ENCODE measurements at regions not wholly inside any gene's neighbourhood (a gene's known extent, or its start where the extent isn't known, plus 50 kb on each side); places are given as distances from the start of the nearest gene placed in this dataset.
"Not testable (repeated sequence)": the region's sequence is repeated elsewhere in the genome, so short reads cannot be mapped to it uniquely, and the experiment has no call there.

DNA sequence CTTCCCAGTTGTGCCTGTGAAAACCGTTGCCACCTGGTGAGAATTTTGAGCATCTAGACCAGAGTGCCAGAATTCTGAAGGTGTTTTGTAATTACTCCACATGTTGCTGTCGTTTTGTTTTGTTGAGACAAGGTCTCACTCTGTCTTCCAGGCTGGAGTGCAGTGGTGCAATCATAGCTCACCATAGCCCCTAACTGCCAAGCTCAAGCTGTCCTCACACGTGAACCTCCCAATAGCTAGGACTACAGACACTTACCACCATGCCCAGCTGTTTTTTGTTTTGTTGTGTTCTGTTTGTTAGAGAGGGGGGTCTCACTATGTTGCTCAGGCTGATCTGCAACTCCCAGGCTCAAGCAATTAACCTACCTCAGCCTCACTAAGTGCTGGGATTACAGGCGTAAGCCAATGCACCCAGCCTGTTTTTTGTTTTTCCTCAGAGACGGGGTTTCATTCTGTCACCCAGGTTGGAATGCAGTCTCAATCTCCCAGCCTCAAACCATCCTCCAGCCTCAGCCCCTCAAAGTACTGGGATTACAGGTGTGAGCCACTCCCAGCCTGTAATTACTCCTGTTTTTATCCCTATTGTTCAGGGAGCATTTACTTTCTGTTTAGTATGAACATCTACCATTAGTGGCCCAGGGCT is 121.1 kb upstream of the DMRT1 start:
- DNase-seq, result no peak

DNA sequence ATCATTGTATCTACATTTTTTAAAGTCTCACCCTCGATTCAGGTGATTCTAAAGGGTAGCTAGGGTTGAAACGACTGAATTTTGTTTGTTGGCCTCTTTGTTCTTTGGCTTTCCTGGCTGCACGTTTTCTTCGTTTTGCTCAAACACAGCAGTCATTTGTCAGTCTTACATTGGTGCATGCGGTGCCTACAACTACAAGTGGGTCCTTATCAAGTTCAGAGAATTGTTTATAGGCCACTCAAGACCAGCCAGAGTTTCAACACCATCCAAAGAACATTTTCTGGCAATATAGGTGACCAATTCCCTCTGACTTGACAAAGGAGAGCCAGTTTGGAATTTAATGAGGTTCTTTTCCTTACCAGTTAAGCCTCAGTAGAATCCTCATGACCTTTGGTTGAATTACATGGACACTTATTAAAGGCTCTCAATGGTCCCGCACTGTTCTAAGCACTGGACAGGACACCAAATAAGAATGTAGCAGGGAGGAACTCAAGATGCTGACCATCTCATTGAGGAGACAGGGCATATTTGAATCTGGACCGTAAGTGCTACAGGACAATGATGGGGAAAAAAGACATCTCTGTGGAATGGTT is 119.0 kb upstream of the DMRT1 start:
- DNase-seq, result no peak

DNA sequence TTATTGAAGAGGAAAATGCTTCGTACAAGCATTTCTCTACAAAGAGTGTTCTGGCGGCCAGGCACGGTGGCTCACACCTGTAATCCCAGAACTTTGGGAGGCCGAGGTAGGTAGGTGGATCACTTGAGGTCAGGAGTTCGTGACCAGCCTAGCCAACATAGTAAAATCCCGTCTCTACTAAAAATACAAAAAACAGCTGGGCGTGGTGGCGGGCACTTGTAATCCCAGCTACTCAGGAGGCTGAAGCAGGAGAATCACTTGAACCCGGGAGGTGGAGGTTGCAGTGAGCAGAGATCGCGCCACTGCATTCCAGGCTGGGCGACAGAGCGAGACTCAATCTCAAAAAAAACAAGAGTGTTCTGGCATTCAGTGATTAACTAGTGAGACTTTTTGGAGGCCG is 117.0 kb upstream of the DMRT1 start:
- DNase-seq, result not testable (repeated sequence)

DNA sequence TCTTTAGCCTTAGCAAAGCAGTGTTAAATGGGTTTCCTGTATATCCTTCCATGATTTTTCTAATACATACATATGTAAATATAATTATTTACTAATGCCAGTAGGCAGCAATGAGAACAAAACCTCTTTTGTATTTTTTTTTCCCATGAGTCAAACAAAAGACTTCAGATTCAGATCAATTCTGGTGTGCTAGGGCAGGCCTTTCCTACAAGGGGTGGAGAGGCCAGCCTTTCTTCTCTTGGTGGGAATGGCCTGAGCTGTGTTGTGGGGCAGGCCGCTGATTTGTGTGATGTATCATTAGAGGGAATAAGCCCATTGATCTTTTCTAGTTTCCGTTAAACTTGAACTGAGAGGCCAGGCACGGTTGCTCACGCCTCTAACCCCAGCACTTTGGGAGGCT is 115.5 kb upstream of the DMRT1 start:
- DNase-seq, result no peak

DNA sequence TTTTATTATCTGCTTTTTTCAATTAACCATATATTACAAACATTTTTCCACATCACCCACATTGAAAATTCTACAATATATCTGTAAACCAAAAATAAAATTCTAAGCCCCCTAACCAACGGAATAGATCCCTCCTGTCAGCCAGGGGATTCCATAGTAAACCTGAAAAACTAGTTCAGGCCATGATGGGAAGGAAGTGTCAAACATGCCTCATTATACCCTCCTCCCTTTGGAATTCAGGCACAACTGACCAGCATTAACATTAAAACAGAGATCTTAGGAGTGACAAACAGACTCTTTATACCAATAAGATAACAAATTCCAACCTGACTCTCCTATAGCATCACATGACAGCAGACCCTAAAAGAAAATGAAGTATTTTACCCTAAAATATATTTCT is 113.7 kb upstream of the DMRT1 start:
- no peak for DNase-seq

DNA sequence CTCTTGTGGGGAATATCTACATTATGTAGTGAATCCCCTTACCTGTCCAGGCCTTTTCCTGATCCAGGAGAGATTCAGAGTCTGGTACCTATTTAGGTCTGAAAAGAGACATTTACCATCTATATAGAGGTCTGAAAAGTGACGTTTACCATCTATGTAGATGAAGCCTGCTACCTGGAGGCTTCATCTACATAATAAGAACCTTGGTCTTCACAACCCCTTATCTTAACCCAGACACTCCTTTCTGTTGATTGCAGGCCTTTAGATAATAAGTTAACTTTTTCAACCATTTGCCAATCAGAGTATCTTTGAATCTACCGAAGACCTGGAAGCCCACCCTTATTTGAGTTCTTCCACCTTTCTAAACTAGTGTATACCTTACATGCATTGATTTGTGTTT is 113.0 kb upstream of the DMRT1 start:
- no peak for DNase-seq

DNA sequence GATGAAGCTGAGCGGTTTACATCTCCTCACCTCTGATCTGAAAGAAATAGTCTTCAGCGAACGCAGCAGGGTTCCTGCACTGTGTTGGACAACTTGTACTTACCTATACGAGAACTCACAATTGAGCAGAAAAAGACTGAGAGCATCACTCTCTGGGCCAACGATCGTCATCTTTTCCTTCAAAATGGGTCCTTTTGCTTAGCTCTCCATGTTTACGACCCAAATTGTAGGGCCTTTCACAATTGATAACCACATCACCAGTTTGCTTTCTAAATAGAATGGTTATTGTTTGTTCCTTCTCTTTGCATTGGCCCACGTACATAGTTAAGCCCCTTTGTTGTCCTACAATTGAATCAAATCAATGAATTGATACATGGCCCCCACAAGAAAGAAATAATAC is 110.0 kb upstream of the DMRT1 start:
- DNase-seq, result no peak

DNA sequence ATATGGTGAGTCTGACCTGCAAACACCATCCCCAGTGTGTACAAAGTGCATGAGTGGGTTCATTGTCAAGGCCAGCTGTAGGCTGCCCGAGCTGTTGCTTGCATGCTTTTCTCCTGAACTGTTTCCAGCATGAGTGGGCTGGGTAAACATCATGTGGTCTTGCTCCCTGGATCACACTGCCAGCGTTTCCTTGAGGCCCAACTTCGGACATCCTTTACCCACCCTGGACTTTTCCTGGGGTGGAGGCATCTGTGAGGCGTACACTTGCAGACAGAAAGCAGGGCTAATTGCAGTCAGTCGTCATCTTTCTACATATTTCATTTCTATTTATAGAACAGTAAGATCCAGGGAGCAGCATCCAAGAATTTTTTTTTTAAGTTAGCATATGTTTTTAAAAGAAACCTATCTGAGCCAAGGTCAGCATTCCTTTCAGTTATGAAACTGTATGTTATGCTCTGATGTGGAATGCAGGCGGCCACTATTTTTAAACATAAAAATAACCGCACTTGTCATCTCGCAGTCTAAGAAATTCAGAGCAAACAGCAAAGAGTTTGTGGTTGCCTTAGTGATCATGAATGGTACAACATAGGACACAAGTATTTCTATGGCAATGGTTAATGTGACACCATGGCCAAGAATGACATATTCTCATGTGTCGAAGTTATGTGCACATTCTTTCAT is 106.5 kb upstream of the DMRT1 start:
- no peak for DNase-seq

DNA sequence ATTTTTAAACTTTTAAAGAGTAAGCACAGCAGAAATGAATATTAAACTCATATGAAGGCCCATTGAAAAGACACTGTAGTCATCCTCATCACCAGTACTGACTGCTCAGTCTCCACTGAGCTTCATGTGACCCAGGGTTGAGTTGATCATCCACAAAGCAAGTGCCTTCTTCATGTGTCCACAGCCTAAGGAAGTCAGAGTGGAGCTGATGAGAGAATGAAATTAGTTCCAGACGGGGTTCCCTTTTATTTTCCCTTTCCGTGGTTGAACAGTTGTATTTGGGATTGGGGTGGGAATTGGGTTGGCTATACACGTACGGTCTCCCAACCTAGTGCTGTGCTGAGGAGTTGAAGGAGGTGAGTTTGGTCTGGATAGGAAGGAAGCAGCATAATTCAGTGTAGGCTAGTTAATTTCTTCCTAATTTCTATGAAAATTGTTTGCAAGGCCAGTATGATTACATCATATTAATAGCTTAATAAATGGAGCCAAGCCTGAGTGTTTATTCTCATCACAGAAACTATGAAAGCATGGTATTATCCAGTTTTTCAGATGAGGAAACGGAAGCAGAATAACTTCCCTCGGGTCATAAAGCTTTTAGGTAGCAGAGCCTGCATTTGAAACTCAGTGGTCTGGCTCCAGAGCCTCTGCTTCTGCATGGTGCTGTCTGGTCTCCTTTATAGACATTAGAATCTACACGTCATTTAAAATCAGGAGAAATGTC is 103.9 kb upstream of the DMRT1 start:
- no peak for DNase-seq

DNA sequence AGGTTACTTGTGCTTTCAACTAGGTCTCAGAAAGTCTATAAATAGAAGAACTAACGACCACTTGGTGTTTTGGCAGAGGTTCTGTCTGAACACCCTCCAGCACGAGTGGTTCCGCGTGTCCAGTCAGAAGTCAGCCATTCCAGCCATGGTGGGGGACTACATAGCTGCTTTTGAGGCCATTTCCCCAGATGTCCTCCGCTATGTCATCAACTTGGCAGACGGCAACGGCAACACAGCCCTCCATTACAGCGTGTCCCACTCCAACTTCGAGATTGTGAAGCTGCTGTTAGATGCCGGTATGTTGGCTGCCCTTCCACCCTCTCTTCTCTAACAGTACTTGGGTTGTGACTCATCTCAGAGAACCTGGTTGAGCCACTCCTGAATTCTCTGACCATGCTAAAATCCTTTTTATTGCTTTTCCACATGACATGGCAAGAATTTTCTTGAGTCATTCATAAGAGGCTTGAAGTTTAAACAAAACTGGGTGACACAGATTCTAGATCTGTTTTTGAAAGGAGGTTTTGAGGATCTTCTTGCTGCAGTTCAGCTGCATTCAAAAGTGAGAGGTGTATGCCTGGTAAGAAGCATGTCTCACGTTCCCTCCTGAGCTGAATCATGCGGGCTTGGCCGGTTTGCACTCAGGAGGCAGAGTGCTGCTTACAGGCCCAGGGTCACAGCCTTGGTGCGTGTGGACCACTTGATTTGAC is 103.1 kb upstream of the DMRT1 start:
- no peak for DNase-seq

DNA sequence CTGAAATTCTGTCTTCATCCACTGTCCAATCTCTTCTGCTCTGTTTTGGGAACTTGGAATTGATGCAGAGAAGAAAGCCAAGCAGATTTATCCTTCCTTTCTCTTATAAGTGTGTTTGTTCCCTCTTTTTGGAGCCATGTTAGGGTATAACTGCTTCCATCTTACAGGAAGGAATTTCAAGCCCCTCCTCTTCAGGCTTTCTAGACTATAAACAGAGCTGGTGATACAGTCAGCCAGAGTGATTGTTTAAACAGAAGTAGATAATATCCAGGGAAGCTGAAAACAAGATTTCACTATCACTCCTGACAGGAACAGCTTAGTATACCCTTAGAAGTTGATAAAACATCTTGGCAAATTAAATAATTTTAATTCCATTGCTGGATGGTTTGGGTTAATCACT is 102.1 kb upstream of the DMRT1 start:
- no peak for DNase-seq

DNA sequence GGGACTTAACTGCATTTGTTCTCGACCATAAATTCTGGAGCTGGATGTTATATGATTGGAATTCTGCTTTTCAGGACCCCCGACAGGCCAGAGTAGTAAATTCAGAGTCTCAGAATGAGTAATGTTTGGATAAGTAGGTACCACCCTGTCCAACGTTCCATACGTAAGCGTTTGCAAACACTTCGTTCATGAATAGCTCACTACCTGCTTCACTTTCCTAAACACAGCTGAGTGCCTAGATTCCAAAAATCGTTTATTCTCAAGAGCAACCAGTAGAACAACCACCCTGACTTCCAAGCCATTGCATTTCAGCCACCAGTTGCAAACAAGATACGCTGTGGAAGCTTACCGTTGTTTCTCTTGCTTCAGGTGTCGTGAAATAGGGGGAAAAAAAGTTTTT is 101.3 kb upstream of the DMRT1 start:
- no peak for DNase-seq

DNA sequence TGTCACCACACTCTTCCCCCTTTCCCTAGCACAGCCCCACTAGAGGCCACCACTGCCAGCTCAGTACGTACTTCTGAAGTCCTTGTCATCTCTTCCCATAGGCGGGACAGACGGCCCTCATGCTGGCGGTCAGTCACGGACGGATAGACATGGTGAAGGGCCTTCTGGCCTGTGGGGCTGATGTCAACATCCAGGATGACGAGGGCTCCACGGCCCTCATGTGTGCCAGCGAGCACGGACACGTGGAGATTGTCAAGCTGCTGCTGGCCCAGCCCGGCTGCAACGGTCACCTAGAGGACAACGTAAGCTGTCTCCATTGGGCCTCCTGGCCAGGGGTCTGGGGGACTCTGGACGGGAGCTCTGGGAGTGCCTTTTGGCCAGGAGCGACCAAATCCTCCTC is 99.4 kb upstream of the DMRT1 start:
- no peak for DNase-seq

DNA sequence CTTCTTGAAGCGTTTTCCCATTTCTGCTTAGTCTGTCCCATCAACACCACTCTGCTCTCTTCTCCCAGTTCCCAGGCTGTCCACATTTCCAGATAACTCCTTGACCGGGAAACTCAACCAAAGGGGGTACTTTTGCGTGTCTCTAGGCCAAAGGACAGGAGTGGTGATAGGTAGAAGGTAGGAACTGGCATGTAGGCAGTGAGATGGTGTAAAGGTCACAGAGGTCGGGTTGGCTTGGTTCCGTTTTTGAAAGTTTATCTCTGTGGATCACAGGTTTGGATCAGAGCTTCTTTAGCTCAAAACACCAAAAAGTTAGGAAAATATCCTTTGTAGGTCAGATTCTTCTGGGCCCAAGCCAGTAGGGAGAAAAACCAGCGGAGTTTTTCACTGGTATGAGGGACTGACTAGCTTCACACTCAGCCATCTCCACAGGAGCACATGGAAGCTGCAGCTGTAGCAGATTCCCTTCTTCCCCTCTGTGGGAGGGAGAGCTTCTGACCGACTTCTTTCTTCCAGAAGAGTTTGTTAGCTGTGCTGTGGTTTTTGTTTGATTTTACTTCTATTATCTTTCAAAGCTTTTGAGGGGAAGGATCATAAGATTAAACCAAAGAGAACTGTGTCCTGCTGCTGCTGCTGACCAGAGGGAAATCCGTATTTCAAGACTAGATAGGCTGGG is 98.4 kb upstream of the DMRT1 start:
- DNase-seq, result no peak

DNA sequence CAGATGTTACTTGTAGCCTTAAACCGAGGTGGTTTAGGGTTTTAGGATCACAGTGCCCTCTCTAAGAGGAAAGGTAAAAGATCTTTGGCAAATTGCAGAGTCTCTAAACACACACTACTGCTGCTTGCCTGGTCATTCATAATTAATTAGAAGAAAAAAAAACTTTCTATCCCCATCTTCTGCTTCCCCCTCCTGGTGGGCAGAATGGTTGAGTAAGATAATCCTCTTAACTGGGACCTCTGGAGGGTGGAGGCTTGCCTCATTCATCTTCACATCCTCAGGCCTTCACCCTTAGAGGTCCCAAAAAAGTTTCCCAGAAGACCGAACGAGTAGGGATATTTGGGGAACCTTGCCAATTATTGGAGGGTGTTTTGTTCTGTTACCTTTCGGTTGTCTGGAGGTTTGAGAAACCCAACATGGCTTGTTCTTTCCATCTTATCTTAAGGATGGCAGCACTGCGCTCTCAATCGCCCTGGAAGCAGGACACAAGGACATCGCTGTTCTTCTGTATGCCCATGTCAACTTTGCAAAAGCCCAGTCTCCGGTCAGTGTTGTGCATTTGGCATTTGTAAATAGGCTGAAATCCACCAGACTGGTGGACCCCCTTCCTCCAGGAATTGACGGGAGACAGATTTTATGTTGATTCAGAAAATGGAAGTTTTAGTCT is 97.3 kb upstream of the DMRT1 start:
- DNase-seq, result no peak

DNA sequence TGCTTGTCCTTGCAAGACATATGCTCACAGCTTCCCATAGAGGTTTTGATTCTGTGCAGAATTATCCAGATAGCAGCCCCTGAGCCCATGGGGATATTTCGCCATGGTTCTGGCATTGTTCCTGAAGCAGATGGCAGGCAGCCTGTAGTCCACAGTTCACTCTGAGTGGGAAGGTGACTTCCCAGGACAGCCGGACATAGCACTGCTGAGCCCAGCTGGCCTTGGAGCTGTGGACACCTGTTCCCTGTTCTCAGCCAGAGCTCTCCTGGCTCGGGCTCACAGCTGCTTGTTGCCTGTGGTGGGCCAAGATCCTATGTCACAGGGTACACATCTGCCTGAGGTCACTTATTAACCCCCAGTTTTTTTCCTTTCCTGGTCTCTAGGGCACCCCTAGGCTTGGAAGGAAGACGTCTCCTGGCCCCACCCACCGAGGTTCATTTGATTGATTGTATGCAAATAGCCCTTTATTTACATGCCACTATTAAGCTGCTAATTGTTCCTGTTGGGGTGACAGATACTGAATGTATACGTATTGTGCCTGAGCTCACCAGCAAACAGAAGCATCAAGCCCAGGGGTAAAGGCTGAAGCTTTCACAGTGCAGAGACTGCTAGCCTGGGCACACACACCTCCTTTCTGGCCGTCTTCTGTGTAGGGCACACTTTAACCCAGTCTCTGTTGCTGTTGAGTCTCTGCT is 96.6 kb upstream of the DMRT1 start:
- no peak for DNase-seq

DNA sequence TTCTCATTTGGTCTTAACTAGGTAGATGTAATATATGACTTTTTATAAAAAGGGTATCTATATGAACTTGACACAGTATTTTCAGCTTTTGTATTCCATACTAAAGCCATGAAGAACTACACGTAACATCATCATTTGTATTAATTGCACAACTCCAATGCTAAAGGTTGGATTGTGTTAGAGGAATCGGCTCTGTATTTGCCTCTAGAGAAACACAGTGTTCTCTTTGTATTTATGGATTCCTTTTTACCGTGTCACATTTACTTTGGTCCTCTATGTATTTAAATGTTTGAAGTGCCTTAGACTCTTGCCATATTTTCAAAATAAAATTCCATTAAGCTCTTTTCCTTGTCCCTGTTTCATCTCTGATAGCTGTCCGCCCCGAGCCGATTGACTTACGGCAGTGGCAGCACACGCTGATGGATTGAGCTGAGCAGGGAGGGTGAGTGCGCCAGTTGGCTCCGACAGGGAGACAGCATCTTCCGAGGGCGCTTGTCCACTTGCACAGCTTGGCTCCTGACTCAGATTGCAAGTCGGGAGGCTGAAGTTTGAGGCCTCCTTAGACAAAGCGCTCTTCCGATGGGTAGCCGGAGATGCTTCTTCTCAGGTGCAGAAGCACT is 95.6 kb upstream of the DMRT1 start:
- no peak for DNase-seq

DNA sequence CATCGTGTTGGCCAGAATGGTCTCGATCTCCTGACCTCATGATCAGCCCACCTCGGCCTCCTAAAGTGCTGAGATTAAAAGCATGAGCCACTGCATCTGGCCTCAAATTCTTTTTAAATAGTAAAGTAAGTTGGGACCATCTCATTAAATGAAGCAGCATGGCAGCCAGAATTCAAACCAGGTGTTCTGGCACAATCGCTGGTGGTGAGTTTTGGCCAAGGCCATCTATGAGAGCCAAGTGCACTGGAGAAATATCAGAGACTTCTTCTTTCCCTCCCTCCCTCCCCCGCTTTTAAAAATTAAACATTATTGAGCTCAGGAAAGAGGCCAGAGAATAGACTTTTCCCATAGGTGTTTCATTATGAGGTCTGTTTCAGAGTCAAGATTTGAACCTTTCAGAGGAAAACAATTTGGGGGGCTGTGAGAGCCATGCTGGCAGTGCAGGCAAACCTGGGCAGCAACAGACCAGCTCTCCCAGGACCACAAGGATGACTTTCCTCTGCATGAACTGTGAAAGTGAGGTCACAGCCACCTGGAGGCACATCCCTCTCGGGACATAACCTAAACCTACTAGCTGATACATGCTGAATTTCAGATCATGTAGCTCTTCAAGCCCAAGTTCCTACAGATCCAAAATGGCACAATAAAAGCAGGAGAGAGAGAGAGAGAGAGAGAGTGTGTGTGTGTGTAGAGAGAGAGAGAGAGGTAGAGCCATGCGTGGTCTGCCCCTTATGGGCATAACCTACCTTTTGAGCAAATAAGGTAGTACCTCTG is 94.6 kb upstream of the DMRT1 start:
- DNase-seq, result no peak

DNA sequence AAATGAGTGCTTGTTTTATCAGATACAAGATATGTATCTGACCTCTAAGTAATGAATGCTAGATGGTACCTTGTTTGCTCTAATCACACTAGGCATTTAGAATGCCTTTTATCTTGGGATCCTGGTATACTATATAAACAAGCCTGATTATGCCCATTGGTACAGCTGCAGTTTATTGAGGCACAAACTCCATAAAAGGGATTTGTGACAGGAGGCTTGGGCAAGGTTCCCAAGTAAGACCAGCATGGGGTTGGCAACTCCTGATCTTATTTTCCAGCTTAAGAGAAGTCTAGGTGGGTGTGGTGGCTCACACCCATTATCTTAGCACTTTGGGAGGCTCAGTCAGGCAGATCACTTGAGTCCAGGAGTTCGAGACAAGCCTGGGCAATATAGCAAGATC is 93.9 kb upstream of the DMRT1 start:
- no peak for DNase-seq

DNA sequence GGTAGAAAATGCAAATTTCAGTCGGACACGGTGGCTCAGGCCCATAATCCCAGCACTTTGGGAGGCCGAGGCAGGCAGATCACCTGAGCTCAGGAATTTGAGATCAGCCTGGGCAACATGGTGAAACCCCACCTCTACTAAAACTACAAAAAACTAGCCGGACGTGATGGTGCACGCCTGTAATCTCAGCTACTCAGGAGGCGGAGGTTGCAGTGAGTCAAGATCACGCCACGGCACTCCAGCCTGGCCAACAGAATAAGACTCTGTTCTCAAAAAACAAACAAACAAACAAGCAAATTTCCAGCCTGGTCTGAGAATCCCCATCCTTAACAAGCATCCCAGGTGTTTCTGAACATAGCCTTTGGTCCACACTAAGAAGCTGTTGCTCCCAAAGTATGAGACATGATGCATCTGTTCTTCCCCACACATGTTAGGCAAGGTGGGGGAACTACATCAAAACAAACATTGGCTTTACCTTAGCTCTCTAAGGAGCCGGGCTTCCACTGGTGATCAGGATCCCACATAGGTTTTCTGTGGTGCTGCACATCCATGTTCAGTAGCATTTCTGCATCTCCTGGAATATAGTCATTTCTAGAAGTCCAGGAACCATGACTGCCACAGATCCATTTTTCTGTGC is 92.5 kb upstream of the DMRT1 start:
- no peak for DNase-seq

All from NCI-H1092 (cell line).